ENCODE measurements at regions not wholly inside any gene's neighbourhood (a gene's known extent, or its start where the extent isn't known, plus 50 kb on each side); places are given as distances from the start of the nearest gene placed in this dataset.

DNA sequence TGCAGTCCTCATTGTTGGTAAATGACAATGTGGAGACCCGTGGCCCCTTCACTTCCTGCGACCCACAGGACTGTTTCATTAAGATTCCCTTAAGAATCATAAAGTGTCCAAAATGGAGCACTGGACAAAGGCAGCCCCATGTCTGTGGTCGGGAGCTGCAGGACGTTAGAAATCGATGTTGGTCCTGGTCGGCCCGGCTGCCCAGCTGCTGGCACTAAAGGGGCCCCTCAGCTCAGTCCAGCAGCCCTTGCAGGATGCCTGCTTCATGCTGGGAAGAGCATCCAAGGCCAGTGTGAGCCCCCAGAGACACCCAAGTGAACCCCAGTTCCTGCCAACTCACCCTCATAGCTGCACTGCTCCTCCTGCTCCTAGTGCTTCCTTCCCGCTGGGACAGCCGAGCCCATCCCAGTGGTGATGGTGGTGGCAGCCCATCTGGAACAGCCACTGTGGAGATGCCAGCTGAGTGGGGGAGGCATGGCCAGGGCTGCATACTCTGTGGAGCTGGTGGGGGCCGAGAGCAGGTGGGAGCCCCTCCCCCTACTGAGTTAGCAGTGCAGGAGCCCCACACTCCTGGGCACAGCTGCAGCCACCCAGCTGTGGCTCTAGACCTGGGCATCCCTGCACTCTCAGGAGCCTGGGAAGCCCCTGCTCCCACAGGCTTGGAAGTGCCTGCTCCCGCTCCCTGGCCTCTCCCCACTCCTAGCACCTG lies 168.0 kb upstream of the IRX2 start:
- no peak for DNase-seq (ENCODE audit: low read depth)
- ChIA-PET CTCF (no interaction called here), POLR2A (no interaction called here)
- TF ChIP-seq, protein P1, sequence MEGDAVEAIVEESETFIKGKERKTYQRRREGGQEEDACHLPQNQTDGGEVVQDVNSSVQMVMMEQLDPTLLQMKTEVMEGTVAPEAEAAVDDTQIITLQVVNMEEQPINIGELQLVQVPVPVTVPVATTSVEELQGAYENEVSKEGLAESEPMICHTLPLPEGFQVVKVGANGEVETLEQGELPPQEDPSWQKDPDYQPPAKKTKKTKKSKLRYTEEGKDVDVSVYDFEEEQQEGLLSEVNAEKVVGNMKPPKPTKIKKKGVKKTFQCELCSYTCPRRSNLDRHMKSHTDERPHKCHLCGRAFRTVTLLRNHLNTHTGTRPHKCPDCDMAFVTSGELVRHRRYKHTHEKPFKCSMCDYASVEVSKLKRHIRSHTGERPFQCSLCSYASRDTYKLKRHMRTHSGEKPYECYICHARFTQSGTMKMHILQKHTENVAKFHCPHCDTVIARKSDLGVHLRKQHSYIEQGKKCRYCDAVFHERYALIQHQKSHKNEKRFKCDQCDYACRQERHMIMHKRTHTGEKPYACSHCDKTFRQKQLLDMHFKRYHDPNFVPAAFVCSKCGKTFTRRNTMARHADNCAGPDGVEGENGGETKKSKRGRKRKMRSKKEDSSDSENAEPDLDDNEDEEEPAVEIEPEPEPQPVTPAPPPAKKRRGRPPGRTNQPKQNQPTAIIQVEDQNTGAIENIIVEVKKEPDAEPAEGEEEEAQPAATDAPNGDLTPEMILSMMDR (IDR thresholded peaks at IDR 0.05; ENCODE audit: insufficient read depth, low read depth, low read length) = no peak
- H3K36me3 ChIP-seq (ENCODE audit: control insufficient read depth, insufficient read depth, low read length) = no peaks in the 10 kb centered on the region
- H3K4me3 ChIP-seq (ENCODE audit: low read depth, low read length) = no peak overlapping the region
- H3K27me3 ChIP-seq (ENCODE audit: control insufficient read depth, insufficient read depth, low read length) = no peaks in the 10 kb centered on the region

DNA sequence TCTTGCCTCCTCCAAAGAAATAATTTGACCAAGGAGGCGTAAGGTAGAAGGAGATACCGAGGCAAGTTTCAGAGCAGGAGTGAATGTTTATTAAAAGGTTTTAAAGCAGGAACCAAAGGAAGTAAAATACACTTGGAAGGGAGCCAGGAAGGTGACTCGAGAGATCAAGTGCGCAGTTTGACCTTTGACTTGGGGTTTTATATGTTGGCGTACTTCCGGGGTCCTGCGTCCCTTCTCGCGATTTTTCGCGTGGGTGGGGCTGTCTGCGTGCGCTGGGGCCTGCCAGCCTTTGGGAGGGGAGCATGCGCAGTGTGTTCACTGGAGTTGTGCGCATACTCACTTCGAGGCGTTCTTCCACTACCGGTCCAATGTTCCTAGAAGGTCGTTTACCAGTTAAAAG lies 166.0 kb upstream of the IRX2 start:
- no peak overlapping the region for H3K4me3 ChIP-seq (ENCODE audit: low read depth, low read length)
- H3K36me3 ChIP-seq (ENCODE audit: control insufficient read depth, insufficient read depth, low read length) = no peaks in the 10 kb centered on the region
- DNase-seq (ENCODE audit: low read depth) = no peak
- CTCF ChIA-PET = no interaction called here
- POLR2A ChIA-PET = no interaction called here
- TF ChIP-seq, protein P1 (IDR thresholded peaks at IDR 0.05; ENCODE audit: insufficient read depth, low read depth, low read length) = no peak
- H3K27me3 ChIP-seq (ENCODE audit: control insufficient read depth, insufficient read depth, low read length) = no peaks in the 10 kb centered on the region

DNA sequence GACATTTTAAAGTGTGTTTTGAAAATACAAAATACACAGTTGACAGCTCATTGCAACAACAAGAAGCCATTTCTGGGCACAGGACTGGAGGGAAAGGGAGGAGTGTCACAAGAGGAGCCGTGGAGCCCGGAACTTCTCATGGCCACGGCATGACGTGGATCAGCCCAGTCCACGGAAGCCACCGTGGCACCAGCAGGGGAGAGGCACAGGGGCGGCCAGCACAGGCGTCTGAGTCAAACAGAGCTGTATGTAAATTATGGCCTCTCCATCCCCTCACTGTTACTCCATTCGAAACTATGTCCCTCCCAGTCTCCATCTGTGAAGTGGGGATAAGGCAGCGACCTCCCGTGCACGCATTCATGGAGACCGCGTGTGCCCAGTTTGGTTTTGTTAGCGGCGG lies 165.6 kb upstream of the IRX2 start:
- ChIA-PET CTCF (no interaction called here), POLR2A (no interaction called here)
- TF ChIP-seq, protein P1 (IDR thresholded peaks at IDR 0.05; ENCODE audit: insufficient read depth, low read depth, low read length) = no peak
- no peak for DNase-seq (ENCODE audit: low read depth)
- Histone ChIP-seq H3K27me3 (ENCODE audit: control insufficient read depth, insufficient read depth, low read length) (no peaks in the 10 kb centered on the region), H3K36me3 (ENCODE audit: control insufficient read depth, insufficient read depth, low read length) (no peaks in the 10 kb centered on the region), H3K4me3 (ENCODE audit: low read depth, low read length) (no peak overlapping the region)

DNA sequence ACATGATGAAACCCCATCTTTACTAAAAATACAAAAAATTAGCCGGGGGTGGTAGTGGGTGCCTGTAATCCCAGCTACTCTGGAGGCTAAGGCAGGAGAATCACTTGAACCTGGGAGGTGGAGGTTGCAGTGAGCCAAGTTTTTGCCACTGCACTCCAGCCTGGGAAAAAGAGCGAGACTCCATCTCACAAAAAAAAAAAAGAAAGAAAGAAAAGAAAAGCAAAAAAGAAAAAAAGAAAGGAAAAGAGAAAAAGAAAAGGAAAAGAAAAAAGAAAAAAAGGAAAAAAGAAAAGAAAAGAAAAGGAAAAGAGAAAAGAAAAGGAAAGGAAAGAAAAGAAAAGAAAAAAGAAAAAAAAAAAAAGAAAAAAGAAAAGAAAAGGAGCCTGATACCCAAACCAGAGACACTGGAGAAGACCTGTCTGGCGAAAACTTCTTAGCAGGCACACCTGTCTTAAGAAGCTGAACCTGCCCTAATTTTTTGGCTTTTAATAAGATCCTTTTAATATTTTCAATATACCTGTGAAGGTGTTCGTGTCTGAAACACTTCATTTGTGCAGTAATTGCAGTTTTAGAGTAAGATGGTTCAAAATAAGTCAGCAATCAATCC lies 164.7 kb upstream of the IRX2 start:
- no peak for DNase-seq (ENCODE audit: low read depth)
- Histone ChIP-seq H3K36me3 (ENCODE audit: control insufficient read depth, insufficient read depth, low read length) (no peaks in the 10 kb centered on the region), H3K27me3 (ENCODE audit: control insufficient read depth, insufficient read depth, low read length) (no peaks in the 10 kb centered on the region), H3K4me3 (ENCODE audit: low read depth, low read length) (no peak overlapping the region)
- ChIA-PET CTCF (no interaction called here), POLR2A (no interaction called here)
- TF ChIP-seq, protein P1 (IDR thresholded peaks at IDR 0.05; ENCODE audit: insufficient read depth, low read depth, low read length) = no peak

DNA sequence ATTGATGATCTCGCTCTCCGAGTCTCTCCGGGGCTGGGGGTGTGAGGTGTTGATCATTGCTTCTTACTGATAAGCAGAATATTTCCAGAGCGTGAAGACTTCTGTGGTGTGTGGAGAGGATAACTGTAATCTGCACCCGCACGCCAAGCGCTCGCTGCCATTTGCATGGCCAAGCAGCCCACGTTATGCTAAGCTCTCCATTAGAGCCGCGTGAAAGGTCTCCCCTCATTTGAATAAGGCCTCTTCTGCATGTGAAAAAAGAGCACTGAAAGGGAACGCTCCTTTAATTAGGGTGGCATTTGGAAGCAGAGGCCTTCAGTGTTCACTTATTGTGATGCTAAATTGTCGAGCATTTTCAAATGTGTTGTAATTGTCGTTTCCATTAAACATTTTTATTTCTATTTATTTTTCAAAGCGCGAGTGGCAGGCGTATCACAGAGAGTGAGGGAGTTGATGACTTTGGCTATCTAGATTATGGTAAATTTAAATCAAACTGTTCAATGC lies 163.6 kb upstream of the IRX2 start:
- no peaks in the 10 kb centered on the region for H3K36me3 ChIP-seq (ENCODE audit: control insufficient read depth, insufficient read depth, low read length)
- H3K4me3 ChIP-seq (ENCODE audit: low read depth, low read length) = no peak overlapping the region
- H3K27me3 ChIP-seq (ENCODE audit: control insufficient read depth, insufficient read depth, low read length) = no peaks in the 10 kb centered on the region
- TF ChIP-seq, protein P1 (IDR thresholded peaks at IDR 0.05; ENCODE audit: insufficient read depth, low read depth, low read length) = no peak
- POLR2A ChIA-PET = no interaction called here
- no peak for DNase-seq (ENCODE audit: low read depth)
- CTCF ChIA-PET = no interaction called here
